Osteocyte (in vitro differentiated cells): ENCODE measurements at regions not wholly inside any gene's neighbourhood (a gene's known extent, or its start where the extent isn't known, plus 50 kb on each side); places are given as distances from the start of the nearest gene placed in this dataset.

Experiments
- DNase-seq: peaks from one replicate; pipeline ENCODE4 v3.0.0; 2021; ENCODE audit warnings: mixed read lengths; ENCODE audit not compliant: unreplicated experiment; ENCODE audit errors: extremely low spot score
- H3K27ac Mint-ChIP-seq: one replicate; pipeline ENCODE4 v1.8.0; 2021; ENCODE audit warnings: mild to moderate bottlenecking, mixed read lengths; ENCODE audit not compliant: unreplicated experiment
- H3K27me3 Mint-ChIP-seq: one replicate; pipeline ENCODE4 v1.8.0; 2021; ENCODE audit warnings: mixed read lengths; ENCODE audit not compliant: unreplicated experiment
- H3K36me3 Mint-ChIP-seq: one replicate; pipeline ENCODE4 v1.8.0; 2021; ENCODE audit warnings: mixed read lengths; ENCODE audit not compliant: unreplicated experiment
- H3K4me1 Mint-ChIP-seq: one replicate; pipeline ENCODE4 v1.8.0; 2021; ENCODE audit warnings: mixed read lengths; ENCODE audit not compliant: unreplicated experiment
- H3K4me3 Mint-ChIP-seq: one replicate; pipeline ENCODE4 v1.8.0; 2021; ENCODE audit warnings: mild to moderate bottlenecking, moderate library complexity, mixed read lengths; ENCODE audit not compliant: unreplicated experiment
- H3K9me3 Mint-ChIP-seq: one replicate; pipeline ENCODE4 v1.8.0; 2021; ENCODE audit warnings: mixed read lengths; ENCODE audit not compliant: unreplicated experiment
- CTCF ChIP-seq: fragments of 200-600 bp; sonication (generic); IDR thresholded peaks from 2 replicates; pipeline ENCODE4 v1.5.0; 2021; ENCODE audit warnings: antibody characterized with exemption, mild to moderate bottlenecking, moderate library complexity

DNA sequence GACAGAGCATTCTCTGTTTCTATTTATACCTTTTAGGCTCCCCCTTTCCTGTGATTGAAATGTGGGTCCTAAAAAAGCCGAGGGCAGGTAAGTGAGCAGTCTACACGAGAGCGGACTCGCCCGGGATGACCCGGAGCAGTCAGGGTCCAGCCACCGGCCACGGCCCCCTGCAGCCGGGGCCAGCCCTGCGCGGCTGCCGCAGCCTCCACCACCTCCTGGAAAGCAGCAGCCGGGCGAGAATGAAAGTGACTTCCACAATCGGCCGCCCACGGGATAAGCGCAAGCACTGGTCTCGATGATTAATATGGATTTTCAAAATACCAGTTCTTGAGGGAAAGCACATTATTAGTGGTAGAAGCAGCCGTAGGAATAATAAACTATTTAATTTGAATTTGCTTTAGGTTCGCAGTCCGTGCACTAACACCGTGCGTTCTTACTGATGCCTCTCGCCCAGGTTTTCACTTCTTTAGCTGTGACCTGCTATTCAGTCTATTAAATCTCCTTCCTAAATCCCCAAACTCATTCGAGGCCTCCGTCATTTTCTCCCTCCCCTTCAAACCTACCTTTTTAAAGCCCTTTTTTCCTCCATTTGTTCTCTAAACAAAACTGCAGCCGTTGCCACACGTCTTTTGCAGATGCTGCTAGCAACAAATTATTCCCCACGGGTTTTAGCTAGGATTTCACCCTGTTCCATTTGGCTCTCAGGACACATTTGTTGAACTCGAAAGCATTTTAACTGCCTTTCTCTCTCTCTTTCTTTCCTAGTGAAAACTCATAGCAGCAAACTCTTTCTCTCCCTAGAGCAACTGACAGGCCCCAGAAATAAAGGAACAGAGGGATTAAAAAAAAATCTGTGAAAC lies 1015.1 kb upstream of the PIK3C3 start:
- Mint-ChIP-seq H3K9me3 (no peaks in the 10 kb centered on the region), H3K4me3 (no peak overlapping the region), H3K36me3 (no peaks in the 10 kb centered on the region), H3K27ac (no peak overlapping the region), H3K4me1 (peaks cover 20% of the 10 kb centered on the region), H3K27me3 (no peaks in the 10 kb centered on the region)
- no peak for TF ChIP-seq CTCF
- DNase-seq, result no peak

GRCh38 chr18:40938615-40939014 lies 1016.4 kb upstream of the PIK3C3 start:
- no peak for TF ChIP-seq CTCF
- Mint-ChIP-seq H3K4me1 (peaks cover 8% of the 10 kb centered on the region), H3K27ac (no peak overlapping the region), H3K4me3 (no peak overlapping the region), H3K27me3 (no peaks in the 10 kb centered on the region), H3K9me3 (no peaks in the 10 kb centered on the region), H3K36me3 (no peaks in the 10 kb centered on the region)
- no peak for DNase-seq

GRCh38 chr18:40937386-40937785 lies 1017.6 kb upstream of the PIK3C3 start:
- DNase-seq, result no peak
- H3K27ac Mint-ChIP-seq, result no peak overlapping the region
- TF ChIP-seq CTCF, result no peak
- no peaks in the 10 kb centered on the region for H3K27me3 Mint-ChIP-seq
- peaks cover 3% of the 10 kb centered on the region for H3K4me1 Mint-ChIP-seq
- H3K36me3 Mint-ChIP-seq, result no peaks in the 10 kb centered on the region
- no peak overlapping the region for H3K4me3 Mint-ChIP-seq
- H3K9me3 Mint-ChIP-seq, result no peaks in the 10 kb centered on the region

- H3K4me3 Mint-ChIP-seq, result no peak overlapping the region
- peaks cover 3% of the 10 kb centered on the region for H3K4me1 Mint-ChIP-seq
- no peaks in the 10 kb centered on the region for H3K36me3 Mint-ChIP-seq
- no peak overlapping the region for H3K27ac Mint-ChIP-seq
- peak; percentile 42 for TF ChIP-seq CTCF
- H3K9me3 Mint-ChIP-seq, result no peaks in the 10 kb centered on the region
- no peaks in the 10 kb centered on the region for H3K27me3 Mint-ChIP-seq
- no peak for DNase-seq
Measured at GRCh38 chr18:40935423-40935822, 1019.6 kb upstream of the PIK3C3 start.

DNA sequence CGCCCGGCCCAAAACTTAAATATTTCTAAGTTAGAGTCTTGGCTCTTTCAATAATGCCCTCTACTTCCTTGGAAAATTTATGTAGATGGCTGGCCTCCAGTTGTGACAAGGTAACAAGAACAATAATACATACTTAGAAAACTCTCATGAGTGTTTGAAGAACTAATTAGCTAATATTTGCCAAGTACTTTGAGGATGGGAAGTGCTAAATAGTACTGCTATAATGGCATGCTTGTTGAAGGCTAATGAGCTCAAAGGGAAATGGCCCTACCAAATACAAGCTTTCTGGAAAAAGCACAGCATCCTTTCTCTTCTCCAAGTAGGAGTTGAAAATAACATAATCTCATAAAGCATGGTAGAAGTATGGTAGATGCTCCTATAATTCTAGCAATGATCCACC lies 1022.2 kb upstream of the PIK3C3 start:
- no peak for TF ChIP-seq CTCF
- Mint-ChIP-seq H3K36me3 (no peaks in the 10 kb centered on the region), H3K27ac (no peak overlapping the region), H3K27me3 (no peaks in the 10 kb centered on the region), H3K4me3 (no peak overlapping the region), H3K9me3 (no peaks in the 10 kb centered on the region), H3K4me1 (no peaks in the 10 kb centered on the region)
- no peak for DNase-seq
